Ecto neural progenitor cell (in vitro differentiated cells): ENCODE measurements at regions not wholly inside any gene's neighbourhood (a gene's known extent, or its start where the extent isn't known, plus 50 kb on each side); places are given as distances from the start of the nearest gene placed in this dataset.

Source experiments
- DNase-seq: peaks from one replicate; pipeline ENCODE4 v3.0.0-alpha.2; 2018; ENCODE audit warnings: low spot score

DNA sequence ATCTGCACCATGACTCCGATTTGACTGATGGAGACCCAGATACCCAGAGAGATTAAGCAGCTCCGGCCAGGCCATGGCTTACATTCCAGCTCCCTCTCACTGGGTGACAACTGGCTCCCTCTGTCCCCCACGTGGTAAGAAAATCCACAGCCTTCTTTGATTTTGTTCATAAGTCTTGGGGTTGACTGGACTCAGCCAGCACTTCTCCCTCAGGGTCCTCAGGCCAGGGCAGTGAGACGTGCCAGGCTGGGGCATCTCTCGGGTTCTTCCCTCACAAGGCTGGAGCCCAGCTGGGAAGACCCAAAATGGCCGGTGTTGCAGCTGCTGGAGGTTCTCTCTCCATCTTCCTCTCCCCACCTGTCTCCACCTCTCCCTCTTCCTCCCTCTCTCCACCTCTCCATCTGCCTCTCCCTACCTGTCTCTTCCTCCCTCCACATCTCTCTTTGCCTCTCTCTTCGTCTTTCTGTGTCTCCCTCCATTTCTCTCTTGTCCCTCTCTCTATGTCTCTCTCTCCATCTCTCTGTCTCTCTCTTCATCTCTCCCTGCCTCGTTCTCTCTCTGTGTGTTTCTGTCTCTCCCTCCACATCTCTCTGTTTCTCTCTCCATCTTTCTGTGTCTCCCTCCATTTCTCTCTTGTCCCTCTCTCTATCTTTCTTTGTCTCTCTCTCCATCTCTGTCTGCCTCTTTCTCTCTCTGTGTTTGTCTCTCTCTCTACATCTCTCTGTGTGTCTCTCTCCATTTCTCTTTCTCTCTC is 105.3 kb downstream of the FOXL1 start:
- no peak for DNase-seq

DNA sequence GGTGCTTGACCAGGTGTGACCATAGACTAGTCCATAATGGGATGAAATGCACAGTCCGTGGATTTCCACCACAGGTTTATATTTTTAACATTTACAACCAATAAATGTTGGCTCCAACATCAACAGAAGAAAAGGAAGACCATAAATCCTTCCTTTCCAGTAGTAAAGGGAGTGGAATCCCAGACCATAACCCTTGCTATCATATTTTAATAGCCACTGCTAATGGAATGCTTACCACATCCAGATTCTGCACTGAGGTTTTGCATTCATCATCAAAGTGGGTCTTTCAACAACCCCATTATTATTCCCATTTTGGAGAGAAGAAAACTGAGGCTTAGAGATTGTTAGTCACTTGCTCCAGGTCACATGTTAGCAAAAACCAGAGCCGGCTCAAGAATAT is 106.7 kb downstream of the FOXL1 start:
- no peak for DNase-seq

- no peak for DNase-seq
Measured at GRCh38 chr16:86690970-86691369, 112.6 kb downstream of the FOXL1 start.

DNA sequence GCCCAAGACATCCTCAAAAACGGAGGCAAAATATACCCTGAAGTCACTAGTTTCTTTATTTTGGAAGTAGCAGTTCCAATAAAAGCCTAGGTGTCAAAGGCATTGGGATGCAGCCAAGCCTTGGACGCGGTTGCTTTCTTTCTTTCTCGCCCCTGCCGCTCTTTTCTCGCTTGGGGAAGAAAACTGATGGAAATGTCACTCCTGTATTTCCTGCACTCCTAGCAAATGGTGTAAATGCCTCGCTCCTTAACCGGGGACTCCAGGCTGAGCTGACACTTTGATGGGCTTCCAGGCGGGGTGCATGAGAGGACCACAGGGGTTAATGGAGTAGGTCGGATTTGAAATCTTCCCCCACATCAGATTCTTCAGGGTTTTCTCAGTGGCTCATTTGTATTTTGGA is 114.1 kb downstream of the FOXL1 start:
- no peak for DNase-seq

DNA sequence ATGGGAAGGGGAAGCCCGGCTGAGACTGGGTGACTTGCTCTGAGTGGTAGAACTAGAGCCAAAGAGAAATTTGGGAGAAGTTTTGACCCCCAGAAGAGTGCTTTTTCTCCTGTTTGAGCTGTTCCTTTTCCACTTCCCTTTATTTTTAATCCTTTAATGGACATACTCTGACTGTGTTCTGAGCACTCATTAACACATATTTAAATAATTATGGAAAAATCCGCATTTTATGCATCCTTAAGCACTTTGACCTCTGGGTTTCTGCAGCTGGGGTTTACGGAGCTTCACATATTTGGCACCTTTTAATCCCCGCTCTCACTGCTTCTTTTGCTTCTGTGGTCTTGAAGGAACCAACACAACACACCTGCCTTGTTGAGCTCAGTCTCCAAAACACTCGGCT is 114.7 kb downstream of the FOXL1 start:
- DNase-seq: no peak

DNA sequence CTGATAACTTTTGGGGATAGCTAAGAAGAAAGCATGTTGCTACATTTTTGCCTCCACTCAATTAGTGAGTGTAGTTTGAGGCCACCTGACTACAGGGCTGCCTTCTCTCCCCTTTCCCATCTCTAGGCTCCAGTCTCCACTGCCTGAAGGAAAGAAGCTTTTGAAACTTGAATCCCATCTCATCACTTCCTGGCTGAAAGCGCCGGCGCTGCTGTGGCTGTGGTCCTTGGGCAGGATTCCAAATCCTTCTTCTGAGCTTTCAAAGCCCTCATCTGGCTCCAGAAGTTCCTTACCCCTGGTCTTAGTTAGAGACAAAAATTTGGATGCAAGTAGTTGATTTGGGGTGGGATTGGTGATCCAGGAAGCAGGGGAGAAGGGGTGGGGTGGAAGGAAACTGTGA is 119.4 kb downstream of the FOXL1 start:
- no peak for DNase-seq

- no peak for DNase-seq
Measured at GRCh38 chr16:86700046-86700945, 121.9 kb downstream of the FOXL1 start.

- DNase-seq: no peak
Measured at GRCh38 chr16:86701286-86701975, 123.1 kb downstream of the FOXL1 start.

GRCh38 chr16:86702824-86703588 is 124.7 kb downstream of the FOXL1 start:
- no peak for DNase-seq

DNA sequence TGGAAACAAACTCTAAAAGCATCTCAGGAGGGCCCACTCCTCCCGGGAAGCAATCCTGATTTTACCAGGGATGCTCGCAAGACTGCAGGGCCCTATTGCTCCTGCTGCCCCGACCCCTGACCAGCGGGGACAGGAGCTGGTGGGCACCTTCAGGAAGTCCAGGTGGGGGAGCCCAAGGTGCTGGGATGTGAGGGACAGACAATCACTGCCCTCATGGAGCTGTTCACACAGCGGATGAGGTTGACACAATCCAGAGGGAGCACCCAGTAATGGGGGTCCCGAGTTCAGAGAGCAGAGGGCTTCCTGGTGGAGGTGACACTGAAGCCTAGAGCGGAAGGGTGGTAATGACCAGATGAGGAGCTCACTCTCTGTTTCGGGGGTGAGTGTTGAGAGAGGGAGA is 126.2 kb downstream of the FOXL1 start:
- no peak for DNase-seq

DNA sequence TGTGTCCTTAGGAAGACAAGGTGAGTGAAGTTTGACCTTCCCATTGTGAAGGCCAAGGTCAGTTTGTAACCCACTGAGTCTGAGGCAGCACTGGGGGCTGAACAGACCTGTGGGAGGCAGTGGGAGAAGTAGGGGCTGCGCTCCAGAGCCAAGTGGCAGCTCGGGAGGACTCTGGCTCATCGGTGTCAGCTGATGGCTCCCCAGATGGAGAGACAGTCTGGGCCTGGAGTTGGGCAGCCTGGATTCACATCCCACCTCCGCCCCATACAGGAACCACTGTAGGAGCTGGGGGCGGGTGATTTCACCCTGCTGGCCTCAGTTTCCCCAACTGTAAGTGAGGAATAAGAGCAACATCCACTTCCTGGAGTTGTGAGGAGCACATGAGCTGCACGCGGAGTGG is 128.4 kb downstream of the FOXL1 start:
- no peak for DNase-seq

DNA sequence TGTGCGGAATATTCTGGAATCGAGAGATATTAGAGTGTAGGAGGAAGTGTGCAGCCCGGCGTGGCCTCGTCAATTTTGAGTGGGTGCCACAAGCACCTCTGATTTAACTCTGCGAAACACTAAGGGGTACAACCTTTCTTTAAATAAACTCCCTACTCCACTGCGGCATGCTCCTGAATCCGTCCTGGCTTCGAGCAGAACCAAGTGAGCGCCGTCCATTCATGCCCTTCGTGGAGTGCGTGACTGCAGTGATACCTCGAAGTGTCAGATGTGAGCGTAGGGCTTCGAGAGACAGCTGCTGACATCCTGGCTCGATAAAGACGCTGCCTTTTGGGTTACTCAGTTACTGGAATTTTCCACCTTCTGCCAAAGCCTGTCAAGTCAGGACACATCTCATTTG is 128.8 kb downstream of the FOXL1 start:
- DNase-seq: no peak

- DNase-seq: no peak
Measured at GRCh38 chr16:86707581-86707980, 129.2 kb downstream of the FOXL1 start.

GRCh38 chr16:86708431-86708830 is 130.1 kb downstream of the FOXL1 start:
- no peak for DNase-seq

GRCh38 chr16:86709103-86709502 is 130.8 kb downstream of the FOXL1 start:
- no peak for DNase-seq

GRCh38 chr16:86709902-86710601 is 131.7 kb downstream of the FOXL1 start:
- DNase-seq: no peak

GRCh38 chr16:86710602-86710950 is 132.2 kb downstream of the FOXL1 start:
- DNase-seq: no peak

DNA sequence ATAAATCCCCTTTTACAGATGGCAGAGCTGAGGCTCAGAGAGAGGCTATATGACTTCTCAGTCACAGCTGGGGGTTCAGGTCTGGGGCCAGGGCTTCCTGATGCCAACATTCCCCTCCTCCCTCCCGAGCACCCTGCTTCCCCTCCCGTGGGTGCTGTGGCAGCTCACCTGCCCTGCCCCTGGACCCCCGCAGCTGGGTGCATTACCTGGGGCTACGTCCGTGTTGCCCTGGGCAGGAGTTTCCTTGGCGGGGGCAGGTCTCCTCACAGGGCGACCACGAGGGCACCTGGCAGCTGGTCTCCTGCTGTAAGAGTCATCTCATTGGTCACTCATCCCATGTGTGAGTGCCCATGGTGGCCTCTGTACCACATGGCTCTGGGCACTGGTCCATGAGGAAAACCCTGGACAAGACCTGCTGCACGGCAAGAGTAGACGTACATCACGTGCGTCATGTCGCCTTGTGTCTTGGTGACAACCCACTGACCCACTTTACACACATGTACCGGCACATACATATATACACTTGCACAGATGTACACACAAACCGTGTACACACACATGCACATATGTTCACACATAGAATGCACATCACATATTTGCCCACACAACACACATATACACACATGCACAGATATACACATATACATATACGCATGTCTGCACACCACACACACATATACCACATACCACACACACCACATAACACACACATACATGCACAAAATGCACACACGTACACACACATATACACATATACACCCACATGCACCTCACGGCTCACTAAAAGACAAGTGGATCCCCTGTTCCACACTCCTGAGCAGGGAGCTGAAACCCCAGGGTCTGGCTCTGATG is 134.0 kb downstream of the FOXL1 start:
- no peak for DNase-seq

- DNase-seq: no peak
Measured at GRCh38 chr16:86713021-86713631, 134.8 kb downstream of the FOXL1 start.

DNA sequence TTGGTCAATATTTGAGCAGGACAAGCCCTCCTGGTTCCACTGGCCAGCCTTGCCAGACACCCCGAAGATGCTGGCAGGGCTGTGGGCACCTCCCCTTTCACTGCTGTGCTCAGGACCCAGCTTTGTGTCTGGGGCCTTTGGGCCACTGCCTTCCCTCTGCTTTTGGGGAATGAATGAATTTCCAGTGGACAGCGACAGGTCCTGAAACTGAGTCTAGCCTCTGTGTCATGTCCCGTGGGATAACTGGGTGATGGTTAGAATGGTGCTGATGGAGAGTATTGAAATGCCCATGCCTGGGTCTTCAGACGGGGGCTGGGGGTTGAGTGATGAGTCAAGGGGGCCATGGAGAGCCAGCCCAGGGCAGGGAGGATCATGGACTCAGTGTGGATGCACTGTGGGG is 135.8 kb downstream of the FOXL1 start:
- no peak for DNase-seq
